ENCODE measurements at regions not wholly inside any gene's neighbourhood (a gene's known extent, or its start where the extent isn't known, plus 50 kb on each side); places are given as distances from the start of the nearest gene placed in this dataset.

- peak overlapping the region; percentile 56 for H3K27ac Mint-ChIP-seq (ENCODE audit: unreplicated experiment)
- FAIRE-seq = no peak
- Histone ChIP-seq H3K9me3 (ENCODE audit: insufficient read depth, low read depth, low read length) (peaks cover 5% of the 10 kb centered on the region), H3K4me3 (ENCODE audit: insufficient read depth, low read depth, low read length) (no peak overlapping the region), H3K9ac (ENCODE audit: low read length) (no peak overlapping the region), H3K4me2 (ENCODE audit: low read length) (no peak overlapping the region), H3K79me2 (ENCODE audit: insufficient read depth, low read length) (no peaks in the 10 kb centered on the region), H3K27me3 (ENCODE audit: insufficient read depth, low read length) (no peaks in the 10 kb centered on the region), H3K27ac (ENCODE audit: low read depth, low read length) (no peak overlapping the region), H2AFZ (ENCODE audit: low read depth, low read length) (no peak overlapping the region), H3K36me3 (ENCODE audit: insufficient read depth, low read length) (no peaks in the 10 kb centered on the region), H4K20me1 (ENCODE audit: insufficient read depth, low read length) (no peaks in the 10 kb centered on the region), H3K4me1 (ENCODE audit: insufficient read depth, low read length) (no peaks in the 10 kb centered on the region)
- H3K4me1 Mint-ChIP-seq (ENCODE audit: low read depth, unreplicated experiment) = peaks cover 11% of the 10 kb centered on the region
- H3K9me3 Mint-ChIP-seq (ENCODE audit: unreplicated experiment) = peaks cover 10% of the 10 kb centered on the region
- H3K36me3 Mint-ChIP-seq (ENCODE audit: low read depth, unreplicated experiment) = no peaks in the 10 kb centered on the region
- H3K4me3 Mint-ChIP-seq (ENCODE audit: unreplicated experiment) = no peak overlapping the region
- DNase-seq (ENCODE audit: low read depth) = peak; percentile 19
- H3K27me3 Mint-ChIP-seq (ENCODE audit: low read depth, unreplicated experiment) = no peaks in the 10 kb centered on the region
- TF ChIP-seq CTCF (IDR thresholded peaks at IDR 0.05; ENCODE audit: insufficient read depth, low read depth, low read length) (no peak), EZH2 (IDR thresholded peaks at IDR 0.05; ENCODE audit: insufficient read depth, low read length) (no peak)
These were observed 268.1 kb upstream of the RMST start for GRCh38 chr12:97194546-97194945.

GRCh38 chr12:97200181-97200580 is 262.4 kb upstream of the RMST start:
- H3K27ac Mint-ChIP-seq (ENCODE audit: unreplicated experiment) = no peak overlapping the region
- Histone ChIP-seq H3K4me1 (ENCODE audit: insufficient read depth, low read length) (no peaks in the 10 kb centered on the region), H3K4me2 (ENCODE audit: low read length) (no peak overlapping the region), H3K36me3 (ENCODE audit: insufficient read depth, low read length) (no peaks in the 10 kb centered on the region), H3K4me3 (ENCODE audit: insufficient read depth, low read depth, low read length) (no peak overlapping the region), H3K27ac (ENCODE audit: low read depth, low read length) (no peak overlapping the region), H3K9me3 (ENCODE audit: insufficient read depth, low read depth, low read length) (peaks cover 3% of the 10 kb centered on the region), H2AFZ (ENCODE audit: low read depth, low read length) (no peak overlapping the region), H3K27me3 (ENCODE audit: insufficient read depth, low read length) (no peaks in the 10 kb centered on the region), H3K9ac (ENCODE audit: low read length) (no peak overlapping the region), H4K20me1 (ENCODE audit: insufficient read depth, low read length) (no peaks in the 10 kb centered on the region), H3K79me2 (ENCODE audit: insufficient read depth, low read length) (no peaks in the 10 kb centered on the region)
- no peak for DNase-seq (ENCODE audit: low read depth)
- no peaks in the 10 kb centered on the region for H3K27me3 Mint-ChIP-seq (ENCODE audit: low read depth, unreplicated experiment)
- H3K9me3 Mint-ChIP-seq (ENCODE audit: unreplicated experiment) = peaks cover 6% of the 10 kb centered on the region
- H3K4me1 Mint-ChIP-seq (ENCODE audit: low read depth, unreplicated experiment) = peaks cover 1% of the 10 kb centered on the region
- no peak for FAIRE-seq
- H3K36me3 Mint-ChIP-seq (ENCODE audit: low read depth, unreplicated experiment) = no peaks in the 10 kb centered on the region
- no peak overlapping the region for H3K4me3 Mint-ChIP-seq (ENCODE audit: unreplicated experiment)
- TF ChIP-seq CTCF (IDR thresholded peaks at IDR 0.05; ENCODE audit: insufficient read depth, low read depth, low read length) (no peak), EZH2 (IDR thresholded peaks at IDR 0.05; ENCODE audit: insufficient read depth, low read length) (no peak)

DNA sequence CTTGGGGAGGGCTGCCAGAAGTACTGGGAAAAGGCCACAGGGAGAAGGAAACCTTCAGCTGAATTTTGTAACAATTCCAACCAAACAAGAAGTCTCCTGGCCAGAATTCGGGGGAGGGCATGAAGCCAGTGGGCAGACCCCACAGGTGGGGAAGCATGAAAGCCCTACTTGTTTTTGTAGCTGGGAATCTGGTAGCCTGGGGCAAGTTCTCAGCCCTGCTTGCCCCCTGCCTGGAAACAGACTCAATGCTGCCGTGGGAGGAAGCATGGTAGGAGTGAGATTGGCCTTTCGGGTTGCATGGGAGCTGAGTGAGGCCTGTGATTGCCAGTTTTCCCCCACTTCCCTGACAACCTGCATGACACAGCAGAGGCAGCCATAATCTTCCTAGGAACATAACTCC is 259.2 kb upstream of the RMST start:
- FAIRE-seq = no peak
- TF ChIP-seq CTCF (IDR thresholded peaks at IDR 0.05; ENCODE audit: insufficient read depth, low read depth, low read length) = no peak
- TF ChIP-seq EZH2 (IDR thresholded peaks at IDR 0.05; ENCODE audit: insufficient read depth, low read length) = no peak
- H3K36me3 ChIP-seq (ENCODE audit: insufficient read depth, low read length) = no peaks in the 10 kb centered on the region
- H3K4me1 ChIP-seq (ENCODE audit: insufficient read depth, low read length) = no peaks in the 10 kb centered on the region
- Mint-ChIP-seq H3K4me1 (ENCODE audit: low read depth, unreplicated experiment) (no peaks in the 10 kb centered on the region), H3K36me3 (ENCODE audit: low read depth, unreplicated experiment) (no peaks in the 10 kb centered on the region), H3K9me3 (ENCODE audit: unreplicated experiment) (peaks cover 7% of the 10 kb centered on the region), H3K27ac (ENCODE audit: unreplicated experiment) (no peak overlapping the region), H3K4me3 (ENCODE audit: unreplicated experiment) (no peak overlapping the region), H3K27me3 (ENCODE audit: low read depth, unreplicated experiment) (no peaks in the 10 kb centered on the region)
- no peaks in the 10 kb centered on the region for H3K27me3 ChIP-seq (ENCODE audit: insufficient read depth, low read length)
- no peak overlapping the region for H2AFZ ChIP-seq (ENCODE audit: low read depth, low read length)
- no peak overlapping the region for H3K9ac ChIP-seq (ENCODE audit: low read length)
- no peaks in the 10 kb centered on the region for H3K79me2 ChIP-seq (ENCODE audit: insufficient read depth, low read length)
- no peaks in the 10 kb centered on the region for H3K9me3 ChIP-seq (ENCODE audit: insufficient read depth, low read depth, low read length)
- no peaks in the 10 kb centered on the region for H4K20me1 ChIP-seq (ENCODE audit: insufficient read depth, low read length)
- H3K27ac ChIP-seq (ENCODE audit: low read depth, low read length) = no peak overlapping the region
- H3K4me3 ChIP-seq (ENCODE audit: insufficient read depth, low read depth, low read length) = no peak overlapping the region
- no peak for DNase-seq (ENCODE audit: low read depth)
- no peak overlapping the region for H3K4me2 ChIP-seq (ENCODE audit: low read length)
